Chondrocyte (in vitro differentiated cells): ENCODE measurements at regions not wholly inside any gene's neighbourhood (a gene's known extent, or its start where the extent isn't known, plus 50 kb on each side); places are given as distances from the start of the nearest gene placed in this dataset.

Experiments
- DNase-seq: peaks from one replicate; pipeline ENCODE4 v3.0.0; 2021; ENCODE audit warnings: mixed read lengths, low spot score
- H3K27ac Mint-ChIP-seq: one replicate; pipeline ENCODE4 v1.8.0; 2021; ENCODE audit warnings: mild to moderate bottlenecking, moderate library complexity, mixed read lengths; ENCODE audit not compliant: unreplicated experiment
- H3K27me3 Mint-ChIP-seq: 2 replicates; pipeline ENCODE4 v1.8.0; 2021; ENCODE audit warnings: low read depth, mixed read lengths
- H3K36me3 Mint-ChIP-seq: 2 replicates; pipeline ENCODE4 v1.8.0; 2021; ENCODE audit warnings: low read depth, mixed read lengths
- H3K4me1 Mint-ChIP-seq: 2 replicates; pipeline ENCODE4 v1.8.0; 2021; ENCODE audit warnings: low read depth, mild to moderate bottlenecking, mixed read lengths
- H3K4me3 Mint-ChIP-seq: one replicate; pipeline ENCODE4 v1.8.0; 2021; ENCODE audit warnings: mild to moderate bottlenecking, moderate library complexity, mixed read lengths; ENCODE audit not compliant: unreplicated experiment
- H3K9me3 Mint-ChIP-seq: 2 replicates; pipeline ENCODE4 v1.8.0; 2021; ENCODE audit warnings: low read depth, mixed read lengths
- TF ChIP-seq, protein P1 (sequence below): fragments of 200-600 bp; sonication (generic); IDR thresholded peaks from 2 replicates; pipeline ENCODE4 v1.5.0; 2021; ENCODE audit warnings: antibody characterized with exemption, mild to moderate bottlenecking, moderate library complexity

GRCh38 chrX:117010243-117010642 is 547.5 kb upstream of the CT83 start:
- H3K4me1 Mint-ChIP-seq = no peaks in the 10 kb centered on the region
- TF ChIP-seq, protein P1, sequence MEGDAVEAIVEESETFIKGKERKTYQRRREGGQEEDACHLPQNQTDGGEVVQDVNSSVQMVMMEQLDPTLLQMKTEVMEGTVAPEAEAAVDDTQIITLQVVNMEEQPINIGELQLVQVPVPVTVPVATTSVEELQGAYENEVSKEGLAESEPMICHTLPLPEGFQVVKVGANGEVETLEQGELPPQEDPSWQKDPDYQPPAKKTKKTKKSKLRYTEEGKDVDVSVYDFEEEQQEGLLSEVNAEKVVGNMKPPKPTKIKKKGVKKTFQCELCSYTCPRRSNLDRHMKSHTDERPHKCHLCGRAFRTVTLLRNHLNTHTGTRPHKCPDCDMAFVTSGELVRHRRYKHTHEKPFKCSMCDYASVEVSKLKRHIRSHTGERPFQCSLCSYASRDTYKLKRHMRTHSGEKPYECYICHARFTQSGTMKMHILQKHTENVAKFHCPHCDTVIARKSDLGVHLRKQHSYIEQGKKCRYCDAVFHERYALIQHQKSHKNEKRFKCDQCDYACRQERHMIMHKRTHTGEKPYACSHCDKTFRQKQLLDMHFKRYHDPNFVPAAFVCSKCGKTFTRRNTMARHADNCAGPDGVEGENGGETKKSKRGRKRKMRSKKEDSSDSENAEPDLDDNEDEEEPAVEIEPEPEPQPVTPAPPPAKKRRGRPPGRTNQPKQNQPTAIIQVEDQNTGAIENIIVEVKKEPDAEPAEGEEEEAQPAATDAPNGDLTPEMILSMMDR = no peak
- DNase-seq = no peak
- no peak overlapping the region for H3K27ac Mint-ChIP-seq
- no peak overlapping the region for H3K4me3 Mint-ChIP-seq
- no peaks in the 10 kb centered on the region for H3K36me3 Mint-ChIP-seq
- H3K9me3 Mint-ChIP-seq = peaks cover 32% of the 10 kb centered on the region
- H3K27me3 Mint-ChIP-seq = no peaks in the 10 kb centered on the region

DNA sequence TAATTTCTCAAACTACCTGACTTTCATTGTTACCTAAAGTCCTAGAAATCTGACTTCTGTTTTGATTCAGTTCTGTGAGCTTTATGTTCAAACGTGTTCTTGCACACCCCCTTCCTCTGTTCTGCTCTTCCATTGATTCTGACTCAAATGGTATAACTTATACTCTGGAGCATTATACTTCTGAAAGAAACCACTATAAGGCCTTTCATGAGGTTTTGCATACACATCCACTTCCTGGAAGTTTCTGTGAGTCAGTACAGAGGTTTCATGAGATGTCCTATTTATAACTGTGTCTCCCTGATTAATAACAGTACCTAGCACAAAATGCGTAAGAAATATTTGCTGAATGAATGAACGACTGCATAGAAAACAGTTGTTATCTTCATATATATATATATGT is 540.2 kb upstream of the CT83 start:
- TF ChIP-seq, protein P1 = no peak
- peaks cover 6% of the 10 kb centered on the region for H3K9me3 Mint-ChIP-seq
- no peak for DNase-seq

GRCh38 chrX:116975517-116975916 is 512.7 kb upstream of the CT83 start:
- no peak overlapping the region for H3K4me3 Mint-ChIP-seq
- TF ChIP-seq, protein P1 = no peak
- DNase-seq = no peak
- H3K27ac Mint-ChIP-seq = no peak overlapping the region
- H3K4me1 Mint-ChIP-seq = no peaks in the 10 kb centered on the region
- no peaks in the 10 kb centered on the region for H3K27me3 Mint-ChIP-seq
- H3K9me3 Mint-ChIP-seq = peaks cover 39% of the 10 kb centered on the region
- no peaks in the 10 kb centered on the region for H3K36me3 Mint-ChIP-seq

More for the DNA sequence above, 540.2 kb upstream of the CT83 start:
- Mint-ChIP-seq H3K4me3 (no peak overlapping the region), H3K27me3 (no peaks in the 10 kb centered on the region), H3K27ac (no peak overlapping the region), H3K36me3 (no peaks in the 10 kb centered on the region), H3K4me1 (no peaks in the 10 kb centered on the region)

GRCh38 chrX:116972362-116972761 is 509.6 kb upstream of the CT83 start:
- H3K27ac Mint-ChIP-seq = no peak overlapping the region

DNA sequence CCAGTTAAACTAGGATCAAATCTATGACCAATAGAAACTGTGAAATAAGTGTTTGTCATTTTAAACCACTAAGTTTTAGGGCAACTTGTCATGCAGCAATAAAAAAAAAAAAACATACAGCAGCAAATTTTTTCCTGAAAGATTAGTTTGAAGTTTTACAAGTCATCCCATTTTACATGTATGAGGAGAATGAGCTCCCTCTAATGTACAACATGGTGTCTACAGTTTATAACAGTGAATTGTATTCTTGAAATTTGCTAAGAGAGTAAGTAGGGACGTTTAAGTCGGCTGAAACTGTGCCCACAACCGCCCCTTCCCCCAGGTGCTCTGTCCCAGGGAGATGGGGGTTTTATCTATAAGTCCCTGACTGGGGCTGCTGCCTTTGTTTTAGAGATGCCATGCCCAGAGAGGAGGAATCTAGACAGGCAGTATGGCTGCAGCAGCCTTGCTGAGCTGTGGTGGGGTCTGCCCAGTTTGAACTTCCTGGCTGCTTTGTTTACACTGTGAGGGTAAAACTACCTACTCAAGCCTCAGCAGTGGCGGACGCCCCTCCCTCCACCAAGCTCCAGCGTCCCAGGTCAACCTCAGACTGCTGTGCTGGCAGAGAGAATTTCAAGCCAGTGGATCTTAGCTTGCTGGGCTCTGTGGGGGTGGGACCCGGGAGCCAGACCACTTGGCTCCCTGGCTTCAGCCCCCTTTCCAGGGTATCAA is 499.3 kb upstream of the CT83 start:
- H3K9me3 Mint-ChIP-seq = peaks cover 3% of the 10 kb centered on the region
- no peaks in the 10 kb centered on the region for H3K36me3 Mint-ChIP-seq
- TF ChIP-seq, protein P1 = peak; percentile 44
- no peak for DNase-seq
- H3K27me3 Mint-ChIP-seq = no peaks in the 10 kb centered on the region
- H3K27ac Mint-ChIP-seq = no peak overlapping the region
- no peak overlapping the region for H3K4me3 Mint-ChIP-seq
- H3K4me1 Mint-ChIP-seq = no peaks in the 10 kb centered on the region

More at GRCh38 chrX:116972362-116972761, 509.6 kb upstream of the CT83 start:
- Mint-ChIP-seq H3K9me3 (peaks cover 28% of the 10 kb centered on the region), H3K36me3 (no peaks in the 10 kb centered on the region), H3K4me3 (no peak overlapping the region), H3K27me3 (no peaks in the 10 kb centered on the region), H3K4me1 (no peaks in the 10 kb centered on the region)
- DNase-seq = no peak
- TF ChIP-seq, protein P1 = no peak
